GM12878 (cell line): ENCODE measurements at regions not wholly inside any gene's neighbourhood (a gene's known extent, or its start where the extent isn't known, plus 50 kb on each side); places are given as distances from the start of the nearest gene placed in this dataset.

Experiments used
- ATAC-seq: fragments of 200-7000 bp; cut with Tn5 transposase; 3 replicates; pipeline ENCODE4 v1.9.1; 2020; ENCODE audit warnings: mild to moderate bottlenecking, moderate library complexity
- BruUV-seq: library from RNA; stranded (reverse); fragments of 400-500 nt; replicated peaks from 2 replicates; lab custom pipeline; 2021; lab: Mats Ljungman, UMichigan
- CTCF ChIA-PET: fragments of 300-600 bp; sonication (Branson Sonifier 250); formaldehyde crosslinking; extraction: SDS; loops from one replicate; lab custom pipeline; 2021; ENCODE audit warnings: inconsistent platforms; lab: Yijun Ruan, JAX
- POLR2A ChIA-PET: fragments of 350-600 bp; formaldehyde crosslinking; extraction: SDS; loops from one replicate; lab custom pipeline; 2021; ENCODE audit warnings: inconsistent platforms; lab: Charles Lee
- RAD21 ChIA-PET: fragments of 300-600 bp; sonication (Branson Sonifier 250); formaldehyde crosslinking; loops from one replicate; lab custom pipeline; 2023; ENCODE audit warnings: antibody characterized with exemption; ENCODE audit not compliant: unreplicated experiment; lab: Charles Lee
- SMC1A ChIA-PET: fragments of 300-600 bp; sonication (Branson Sonifier 250); formaldehyde crosslinking; loops from one replicate; lab custom pipeline; 2023; ENCODE audit not compliant: unreplicated experiment, uncharacterized antibody; lab: Charles Lee
- DNase-seq: peaks from one replicate; pipeline ENCODE4 v3.0.0-alpha.2; 2011; ENCODE audit warnings: low read depth, low spot score
- FAIRE-seq: peaks from 3 replicates; lab custom pipeline; 2011; peaks lifted over from hg19 to GRCh38; lab: Jason Lieb, UNC
- H2AFZ ChIP-seq: 2 replicates; pipeline ENCODE4 v1.6.0; 2011; ENCODE audit warnings: low read depth, low read length, control low read depth; ENCODE audit not compliant: control insufficient read depth
- H3K27ac ChIP-seq: 2 replicates; pipeline ENCODE4 v1.5.1; 2011; ENCODE audit warnings: control low read depth; ENCODE audit not compliant: control insufficient read depth, insufficient read depth
- H3K27me3 ChIP-seq, 2 experiments: replicated peaks in 1 of 2; 2 replicates each; pipeline versions ENCODE4 v1.6.0 to v1.6.1; 2011; ENCODE audit warnings: low read length in 1 of 2; ENCODE audit not compliant: control insufficient read depth in 2 of 2, insufficient read depth in 2 of 2
- H3K36me3 ChIP-seq, 2 experiments: 2 replicates each; pipeline ENCODE4 v1.5.1; 2011; ENCODE audit warnings: low read length in 1 of 2; ENCODE audit not compliant: control insufficient read depth in 2 of 2, insufficient read depth in 2 of 2
- H3K4me1 ChIP-seq: 2 replicates; pipeline ENCODE4 v1.6.1; 2011; ENCODE audit warnings: mild to moderate bottlenecking, low read length, moderate library complexity, mixed read lengths; ENCODE audit not compliant: control insufficient read depth, insufficient read depth
- H3K4me2 ChIP-seq: 2 replicates; pipeline ENCODE4 v1.6.0; 2011; ENCODE audit warnings: control low read depth; ENCODE audit not compliant: control insufficient read depth, insufficient read depth
- H3K4me3 ChIP-seq: fragments of 200-600 bp; sonication (generic); 2 replicates; pipeline ENCODE4 v1.5.1; 2016
- H3K79me2 ChIP-seq: 2 replicates; pipeline ENCODE4 v1.6.0; 2011; ENCODE audit warnings: low read length; ENCODE audit not compliant: control insufficient read depth, insufficient read depth
- H3K9ac ChIP-seq: 2 replicates; pipeline ENCODE4 v1.8.0; 2011; ENCODE audit warnings: low read length, control low read depth, mixed read lengths; ENCODE audit not compliant: control insufficient read depth, insufficient read depth
- H3K9me3 ChIP-seq: replicated peaks from 3 replicates; pipeline ENCODE4 v1.5.1; 2011; ENCODE audit warnings: mild to moderate bottlenecking, low read length; ENCODE audit not compliant: control insufficient read depth, insufficient read depth
- H4K20me1 ChIP-seq: 2 replicates; pipeline ENCODE4 v1.6.0; 2011; ENCODE audit not compliant: control insufficient read depth, insufficient read depth
- HDAC6 ChIP-seq: fragments of 200-600 bp; sonication (generic); IDR thresholded peaks from one replicate; pipeline ENCODE4 v1.8.0; 2017; ENCODE audit warnings: antibody characterized with exemption; ENCODE audit not compliant: unreplicated experiment
- RB1 ChIP-seq: fragments of 450-650 bp; formaldehyde crosslinking; IDR thresholded peaks from 2 replicates; pipeline ENCODE4 v1.6.1; 2017; ENCODE audit warnings: mild to moderate bottlenecking, borderline replicate concordance
- RBBP5 ChIP-seq: fragments of 200-600 bp; sonication (generic); conservative IDR thresholded peaks from 2 replicates; pipeline ENCODE4 v1.6.1; 2016
- SIX5 ChIP-seq: IDR thresholded peaks from 2 replicates; pipeline ENCODE4 v1.6.1; 2011; ENCODE audit warnings: mild to moderate bottlenecking, low read depth, low read length, moderate library complexity; ENCODE audit not compliant: severe bottlenecking
- ZSCAN29 ChIP-seq: fragments of 450-650 bp; IDR thresholded peaks from 2 replicates; pipeline ENCODE4 v1.6.1; 2017; ENCODE audit warnings: mild to moderate bottlenecking, moderate library complexity
- WGBS: methylation state at CpG from one replicate; pipeline ENCODE4 v1.1.6; 2016; ENCODE audit warnings: low lambda C conversion rate; ENCODE audit not compliant: insufficient replicate concordance, insufficient coverage; ENCODE audit errors: missing lambda C conversion rate; 5-methylcytosine and 5-hydroxymethylcytosine counted together
- in situ Hi-C: fragments of 300-500 bp; cut with MboI; formaldehyde crosslinking; loops from 9 replicates; pipeline ENCODE4 v1.14.3; 2018; ENCODE audit warnings: mixed read lengths
- intact Hi-C: fragments of 100-400 bp; cut with micrococcal nuclease; formaldehyde crosslinking; loops from one replicate; pipeline ENCODE4 v1.14.2; 2022; ENCODE audit not compliant: unreplicated experiment
- TF ChIP-seq, protein P1 (sequence below): fragments of 450-650 bp; IDR thresholded peaks from 2 replicates; pipeline ENCODE4 v1.6.1; 2018; ENCODE audit warnings: mild to moderate bottlenecking, low read depth, moderate library complexity; ENCODE audit not compliant: partially characterized antibody
- TF ChIP-seq, protein P2 (sequence below): IDR thresholded peaks from 2 replicates; pipeline ENCODE4 v1.6.1; 2011; ENCODE audit warnings: borderline replicate concordance, low read depth, mild to moderate bottlenecking, moderate library complexity, low read length; ENCODE audit not compliant: insufficient read depth, poor library complexity, severe bottlenecking

DNA sequence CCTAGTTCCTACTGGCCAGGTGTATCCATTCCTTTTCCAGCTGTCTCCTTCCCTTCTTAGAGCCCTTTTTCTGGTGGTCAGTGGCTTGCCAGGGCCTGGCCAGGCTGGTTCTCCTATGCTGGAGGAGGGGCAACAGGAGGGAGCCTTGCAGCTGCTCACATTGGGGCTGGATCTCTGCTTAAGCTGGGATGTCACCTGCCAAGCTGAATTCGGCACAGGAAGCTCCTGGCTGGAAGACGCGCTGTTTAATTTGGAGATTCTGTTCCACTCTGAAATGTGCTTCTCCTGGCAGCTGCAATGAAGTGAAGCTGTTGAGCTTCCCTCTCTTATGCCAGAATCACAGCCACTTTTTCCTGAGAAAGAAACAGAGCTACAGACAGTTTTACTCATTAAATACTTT, 56.0 kb upstream of the POU3F1 start:
- FAIRE-seq (no peak), DNase-seq (no peak), ATAC-seq (no peak)
- no peaks in the 10 kb centered on the region; the same call in 1 of the 2 replicates for H3K4me1 ChIP-seq
- in situ Hi-C loops (no loop called here), intact Hi-C loops (no loop called here)
- SMC1A ChIA-PET = interaction anchor here (0.6 to 2.4 kb wide), 5 partner anchors 24 to 158 kb away, joined by 3 to 6 read pairs (median 3); no protein-coding TSS in a partner anchor
- H3K9me3 ChIP-seq = no peaks in the 10 kb centered on the region
- no peaks in the 10 kb centered on the region for H3K27me3 ChIP-seq
- no peak overlapping the region for H3K9ac ChIP-seq
- H3K27ac ChIP-seq = no peak overlapping the region
- H4K20me1 ChIP-seq = no peaks in the 10 kb centered on the region
- H3K4me3 ChIP-seq = no peak overlapping the region
- RAD21 ChIA-PET = no interaction called here
- no peak overlapping the region for H2AFZ ChIP-seq
- POLR2A ChIA-PET = no interaction called here
- TF ChIP-seq, protein P1, sequence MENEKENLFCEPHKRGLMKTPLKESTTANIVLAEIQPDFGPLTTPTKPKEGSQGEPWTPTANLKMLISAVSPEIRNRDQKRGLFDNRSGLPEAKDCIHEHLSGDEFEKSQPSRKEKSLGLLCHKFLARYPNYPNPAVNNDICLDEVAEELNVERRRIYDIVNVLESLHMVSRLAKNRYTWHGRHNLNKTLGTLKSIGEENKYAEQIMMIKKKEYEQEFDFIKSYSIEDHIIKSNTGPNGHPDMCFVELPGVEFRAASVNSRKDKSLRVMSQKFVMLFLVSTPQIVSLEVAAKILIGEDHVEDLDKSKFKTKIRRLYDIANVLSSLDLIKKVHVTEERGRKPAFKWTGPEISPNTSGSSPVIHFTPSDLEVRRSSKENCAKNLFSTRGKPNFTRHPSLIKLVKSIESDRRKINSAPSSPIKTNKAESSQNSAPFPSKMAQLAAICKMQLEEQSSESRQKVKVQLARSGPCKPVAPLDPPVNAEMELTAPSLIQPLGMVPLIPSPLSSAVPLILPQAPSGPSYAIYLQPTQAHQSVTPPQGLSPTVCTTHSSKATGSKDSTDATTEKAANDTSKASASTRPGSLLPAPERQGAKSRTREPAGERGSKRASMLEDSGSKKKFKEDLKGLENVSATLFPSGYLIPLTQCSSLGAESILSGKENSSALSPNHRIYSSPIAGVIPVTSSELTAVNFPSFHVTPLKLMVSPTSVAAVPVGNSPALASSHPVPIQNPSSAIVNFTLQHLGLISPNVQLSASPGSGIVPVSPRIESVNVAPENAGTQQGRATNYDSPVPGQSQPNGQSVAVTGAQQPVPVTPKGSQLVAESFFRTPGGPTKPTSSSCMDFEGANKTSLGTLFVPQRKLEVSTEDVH = no peak
- TF ChIP-seq HDAC6 (no peak), RBBP5 (no peak), ZSCAN29 (no peak), RB1 (no peak), SIX5 (no peak)
- TF ChIP-seq, protein P2, sequence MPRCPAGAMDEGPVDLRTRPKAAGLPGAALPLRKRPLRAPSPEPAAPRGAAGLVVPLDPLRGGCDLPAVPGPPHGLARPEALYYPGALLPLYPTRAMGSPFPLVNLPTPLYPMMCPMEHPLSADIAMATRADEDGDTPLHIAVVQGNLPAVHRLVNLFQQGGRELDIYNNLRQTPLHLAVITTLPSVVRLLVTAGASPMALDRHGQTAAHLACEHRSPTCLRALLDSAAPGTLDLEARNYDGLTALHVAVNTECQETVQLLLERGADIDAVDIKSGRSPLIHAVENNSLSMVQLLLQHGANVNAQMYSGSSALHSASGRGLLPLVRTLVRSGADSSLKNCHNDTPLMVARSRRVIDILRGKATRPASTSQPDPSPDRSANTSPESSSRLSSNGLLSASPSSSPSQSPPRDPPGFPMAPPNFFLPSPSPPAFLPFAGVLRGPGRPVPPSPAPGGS = no peak
- no TSS peak for BruUV-seq
- H3K79me2 ChIP-seq = no peaks in the 10 kb centered on the region
- H3K36me3 ChIP-seq = no peaks in the 10 kb centered on the region
- CTCF ChIA-PET = interaction anchor here (0.6 to 1.3 kb wide), 4 partner anchors 11 to 27 kb away, joined by 3 read pairs; no protein-coding TSS in a partner anchor
- WGBS = 96% methylated on average over 3 of the region's 3 CpGs
- no peak overlapping the region for H3K4me2 ChIP-seq
